Duodenal mucosa (tissue), 2 donors: ENCODE measurements at regions not wholly inside any gene's neighbourhood (a gene's known extent, or its start where the extent isn't known, plus 50 kb on each side); places are given as distances from the start of the nearest gene placed in this dataset.

Experiments used
- H3K27ac ChIP-seq: one replicate; pipeline ENCODE4 v1.7.0; 2013; ENCODE audit warnings: low read depth, low read length
- H3K27me3 ChIP-seq, 2 donors: one replicate each; pipeline ENCODE4 v1.7.0; 2013; ENCODE audit warnings: low read length in 2 of 2, control low read depth in 1 of 2; ENCODE audit not compliant: insufficient read depth in 2 of 2, control insufficient read depth in 1 of 2
- H3K36me3 ChIP-seq, 2 donors: one replicate each; pipeline ENCODE4 v1.7.0; 2013; ENCODE audit warnings: low read length in 2 of 2, control low read depth in 1 of 2; ENCODE audit not compliant: insufficient read depth in 2 of 2, control insufficient read depth in 1 of 2
- H3K4me1 ChIP-seq, 2 donors: one replicate each; pipeline ENCODE4 v1.7.0; 2013; ENCODE audit warnings: low read length in 2 of 2, control low read depth in 1 of 2; ENCODE audit not compliant: insufficient read depth in 2 of 2, control insufficient read depth in 1 of 2
- H3K4me3 ChIP-seq, 2 donors: one replicate each; pipeline ENCODE4 v1.7.0; 2013; ENCODE audit warnings: low read length in 2 of 2, low read depth in 1 of 2
- H3K9ac ChIP-seq, 2 donors: one replicate each; pipeline ENCODE4 v1.7.0; 2013; ENCODE audit warnings: low read length in 2 of 2, low read depth in 1 of 2
- H3K9me3 ChIP-seq, 2 donors: one replicate each; pipeline ENCODE4 v1.7.0; 2013; ENCODE audit warnings: low read length in 2 of 2, control low read depth in 1 of 2; ENCODE audit not compliant: control insufficient read depth in 1 of 2

GRCh38 chr12:66929121-66929520 is 250.2 kb upstream of the GRIP1 start:
- H3K4me1 ChIP-seq: no peaks in the 10 kb centered on the region
- H3K4me3 ChIP-seq: no peak overlapping the region
- no peak overlapping the region for H3K9ac ChIP-seq
- no peaks in the 10 kb centered on the region for H3K36me3 ChIP-seq
- H3K27ac ChIP-seq: no peak overlapping the region
- no peaks in the 10 kb centered on the region for H3K27me3 ChIP-seq
- H3K9me3 ChIP-seq: no peaks in the 10 kb centered on the region

GRCh38 chr12:66931091-66931490 is 252.2 kb upstream of the GRIP1 start:
- no peaks in the 10 kb centered on the region for H3K36me3 ChIP-seq
- H3K27me3 ChIP-seq: no peaks in the 10 kb centered on the region
- no peak overlapping the region for H3K27ac ChIP-seq
- H3K4me3 ChIP-seq: no peak overlapping the region
- no peaks in the 10 kb centered on the region for H3K4me1 ChIP-seq
- no peaks in the 10 kb centered on the region for H3K9me3 ChIP-seq
- no peak overlapping the region for H3K9ac ChIP-seq

- H3K4me1 ChIP-seq: no peaks in the 10 kb centered on the region
- no peaks in the 10 kb centered on the region for H3K27me3 ChIP-seq
- no peaks in the 10 kb centered on the region for H3K36me3 ChIP-seq
- H3K9ac ChIP-seq: no peak overlapping the region
- H3K4me3 ChIP-seq: no peak overlapping the region
- H3K27ac ChIP-seq: no peak overlapping the region
- no peaks in the 10 kb centered on the region for H3K9me3 ChIP-seq
Measured at GRCh38 chr12:66932126-66932525, 253.2 kb upstream of the GRIP1 start.

DNA sequence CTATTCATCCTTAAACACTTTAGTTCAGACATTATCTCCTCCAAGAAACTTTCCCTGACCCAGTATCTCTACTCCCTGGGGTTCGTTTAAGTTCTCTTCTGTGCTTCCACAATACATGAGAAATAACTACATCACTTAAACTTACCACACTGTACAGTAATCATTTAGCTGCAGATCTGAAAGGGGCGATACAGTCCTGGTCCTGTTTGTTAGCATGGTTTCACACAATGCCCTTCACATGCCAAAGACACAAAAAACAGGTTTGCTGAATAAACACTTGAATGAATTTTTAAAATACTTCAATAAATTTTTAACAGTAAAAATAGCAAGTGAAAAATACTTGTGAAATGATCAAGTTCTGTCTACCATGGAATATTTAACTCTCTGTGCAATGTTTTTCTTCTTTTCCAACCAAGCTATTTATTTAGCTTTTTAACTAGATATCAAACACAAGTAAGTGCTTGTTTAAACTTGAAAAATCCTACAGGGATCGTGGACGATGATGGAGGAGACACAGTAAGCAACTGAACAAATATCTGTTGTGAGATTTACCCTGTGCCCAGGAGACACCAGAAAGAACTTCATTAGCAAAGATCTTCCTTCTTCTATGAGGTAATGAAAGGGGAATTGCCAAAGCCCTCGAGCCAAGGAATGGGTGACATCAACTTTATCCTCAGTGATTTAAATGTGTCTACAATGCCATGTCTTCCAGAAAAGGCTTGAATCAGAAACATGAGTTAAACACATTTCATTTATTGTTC is 255.6 kb upstream of the GRIP1 start:
- H3K9ac ChIP-seq: no peak overlapping the region
- no peak overlapping the region for H3K27ac ChIP-seq
- no peaks in the 10 kb centered on the region for H3K9me3 ChIP-seq
- H3K4me3 ChIP-seq: no peak overlapping the region
- H3K36me3 ChIP-seq: no peaks in the 10 kb centered on the region
- H3K27me3 ChIP-seq: no peaks in the 10 kb centered on the region
- no peaks in the 10 kb centered on the region for H3K4me1 ChIP-seq

GRCh38 chr12:66941150-66941549 is 262.3 kb upstream of the GRIP1 start:
- H3K4me3 ChIP-seq: no peak overlapping the region

GRCh38 chr12:66942741-66943465 is 264.0 kb upstream of the GRIP1 start:
- Histone ChIP-seq H3K27ac (no peak overlapping the region), H3K9me3 (no peaks in the 10 kb centered on the region), H3K9ac (no peak overlapping the region), H3K36me3 (no peaks in the 10 kb centered on the region), H3K4me1 (no peaks in the 10 kb centered on the region), H3K27me3 (no peaks in the 10 kb centered on the region), H3K4me3 (no peak overlapping the region)

More at GRCh38 chr12:66941150-66941549, 262.3 kb upstream of the GRIP1 start:
- no peak overlapping the region for H3K27ac ChIP-seq
- H3K9me3 ChIP-seq: no peaks in the 10 kb centered on the region
- H3K27me3 ChIP-seq: no peaks in the 10 kb centered on the region
- no peaks in the 10 kb centered on the region for H3K36me3 ChIP-seq
- no peaks in the 10 kb centered on the region for H3K4me1 ChIP-seq
- no peak overlapping the region for H3K9ac ChIP-seq

DNA sequence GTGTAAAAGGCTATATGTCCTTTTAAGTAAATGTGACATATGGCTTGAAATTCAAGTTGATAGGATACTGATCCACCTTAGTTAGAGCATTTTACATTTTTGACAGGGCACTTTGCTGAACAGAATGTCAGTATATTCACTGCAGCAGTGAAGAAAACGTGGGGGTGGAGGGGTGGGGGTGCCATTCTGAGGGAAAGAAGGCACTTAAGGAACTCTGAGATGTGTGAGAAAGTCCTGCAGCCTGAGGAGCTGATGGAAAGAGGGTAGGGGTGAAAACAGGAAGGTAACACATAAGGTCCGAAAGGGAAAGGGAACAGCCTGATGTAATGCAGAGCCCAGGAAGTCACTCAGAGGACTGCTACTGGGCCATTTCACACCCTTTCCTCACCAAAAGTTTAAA is 265.5 kb upstream of the GRIP1 start:
- no peaks in the 10 kb centered on the region for H3K36me3 ChIP-seq
- no peaks in the 10 kb centered on the region for H3K9me3 ChIP-seq
- no peaks in the 10 kb centered on the region for H3K27me3 ChIP-seq
- H3K27ac ChIP-seq: no peak overlapping the region
- H3K9ac ChIP-seq: no peak overlapping the region
- H3K4me1 ChIP-seq: no peaks in the 10 kb centered on the region
- no peak overlapping the region for H3K4me3 ChIP-seq

DNA sequence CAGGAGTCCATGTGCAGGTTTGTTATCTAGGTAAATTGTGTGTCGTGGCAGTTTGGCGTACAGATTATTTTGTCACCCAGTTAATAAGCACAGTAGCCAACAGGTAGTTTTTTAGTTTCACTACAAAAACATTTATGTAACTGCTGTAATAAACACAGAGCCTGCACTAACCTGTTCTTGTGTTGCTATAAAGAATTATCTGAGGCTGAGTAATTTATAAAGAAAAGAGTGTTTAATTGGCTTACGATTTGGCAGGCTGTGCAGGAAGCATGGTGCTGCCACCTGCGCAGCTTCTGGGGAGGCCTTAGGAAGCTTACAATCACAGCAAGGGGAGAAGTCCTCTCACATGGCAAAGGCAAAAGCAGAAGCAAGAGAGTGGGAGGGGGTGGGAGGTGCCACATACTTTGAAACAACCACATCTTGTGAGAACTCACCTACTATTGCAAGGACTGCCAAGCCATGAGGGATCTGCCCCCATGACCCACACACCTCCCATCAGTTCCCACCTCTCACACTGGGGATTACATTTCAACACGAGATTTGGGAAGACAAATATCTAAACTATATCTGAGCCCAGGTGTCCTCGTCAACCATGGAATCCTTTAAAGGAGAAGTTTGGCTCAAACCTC is 266.4 kb upstream of the GRIP1 start:
- Histone ChIP-seq H3K9me3 (no peaks in the 10 kb centered on the region), H3K4me1 (no peaks in the 10 kb centered on the region), H3K27me3 (no peaks in the 10 kb centered on the region), H3K4me3 (no peak overlapping the region), H3K36me3 (no peaks in the 10 kb centered on the region), H3K9ac (no peak overlapping the region), H3K27ac (no peak overlapping the region)

- H3K9ac ChIP-seq: no peak overlapping the region
- no peaks in the 10 kb centered on the region for H3K36me3 ChIP-seq
- no peak overlapping the region for H3K27ac ChIP-seq
- H3K9me3 ChIP-seq: no peaks in the 10 kb centered on the region
- H3K4me1 ChIP-seq: no peaks in the 10 kb centered on the region
- H3K27me3 ChIP-seq: no peaks in the 10 kb centered on the region
- no peak overlapping the region for H3K4me3 ChIP-seq
Measured at GRCh38 chr12:66947119-66947518, 268.2 kb upstream of the GRIP1 start.

DNA sequence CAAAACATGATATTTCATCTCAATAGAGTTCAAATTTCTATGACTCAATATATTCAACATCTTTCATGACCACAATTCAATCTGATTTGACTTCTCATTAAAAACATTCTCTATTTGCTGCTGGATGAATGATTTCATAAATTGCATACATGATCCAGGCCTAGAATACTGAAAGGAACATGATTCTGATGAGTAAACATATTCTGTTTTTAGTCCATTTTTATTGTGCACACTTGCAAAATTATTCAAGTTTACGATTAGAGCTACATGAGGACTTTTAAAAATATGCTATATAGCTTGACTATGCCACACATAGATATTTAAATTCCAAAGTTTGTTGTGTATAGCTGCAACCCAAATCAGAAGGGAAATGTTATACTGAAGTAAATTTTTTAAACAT is 273.8 kb upstream of the GRIP1 start:
- Histone ChIP-seq H3K36me3 (no peaks in the 10 kb centered on the region), H3K27me3 (no peaks in the 10 kb centered on the region), H3K27ac (no peak overlapping the region), H3K9me3 (no peaks in the 10 kb centered on the region), H3K4me3 (no peak overlapping the region), H3K4me1 (no peaks in the 10 kb centered on the region), H3K9ac (no peak overlapping the region)
